ENCODE measurements at regions not wholly inside any gene's neighbourhood (a gene's known extent, or its start where the extent isn't known, plus 50 kb on each side); places are given as distances from the start of the nearest gene placed in this dataset.

GRCh38 chr3:124172816-124173215, 180.9 kb upstream of the ROPN1 start:
- no peak for TF ChIP-seq YY1 (IDR thresholded peaks at IDR 0.05; ENCODE audit: low read depth, low read length)
- TF ChIP-seq CTCF (IDR thresholded peaks at IDR 0.05; ENCODE audit: control extremely low read depth in 1 of 3, insufficient read depth in 1 of 3, low read depth in 1 of 3, low read length in 3 of 3) = no peak
- no peak for TF ChIP-seq POU5F1 (IDR thresholded peaks at IDR 0.05; ENCODE audit: low read depth, low read length)
- TF ChIP-seq SRF (IDR thresholded peaks at IDR 0.05; ENCODE audit: low read depth, low read length) = no peak
- no peak for TF ChIP-seq PHF8 (conservative IDR thresholded peaks at IDR 0.05; ENCODE audit: low read depth, low read length)
- no peak for TF ChIP-seq KDM5A (IDR thresholded peaks at IDR 0.05; ENCODE audit: low read length)
- no peak for TF ChIP-seq GABPA (IDR thresholded peaks at IDR 0.05; ENCODE audit: borderline replicate concordance, insufficient read depth, low read length)
- TF ChIP-seq POLR2A (IDR thresholded peaks at IDR 0.05; ENCODE audit: control extremely low read depth in 1 of 2, low read depth in 2 of 2, low read length in 2 of 2) = no peak
- TF ChIP-seq HDAC6 (IDR thresholded peaks at IDR 0.05; ENCODE audit: low read depth, low read length) = no peak
- TF ChIP-seq EGR1 (IDR thresholded peaks at IDR 0.05; ENCODE audit: borderline replicate concordance, low read depth, low read length) = no peak
- no peak for TF ChIP-seq EZH2 (IDR thresholded peaks at IDR 0.05; ENCODE audit: low read depth, low read length, severe bottlenecking)
- TF ChIP-seq SIN3A (conservative IDR thresholded peaks at IDR 0.05 in 1 of 2, IDR thresholded peaks at IDR 0.05 in 1 of 2; ENCODE audit: low read depth in 1 of 2, low read length in 2 of 2) = no peak
